HK-2 (cell line): ENCODE measurements at regions not wholly inside any gene's neighbourhood (a gene's known extent, or its start where the extent isn't known, plus 50 kb on each side); places are given as distances from the start of the nearest gene placed in this dataset.
"Not testable (repeated sequence)": the region's sequence is repeated elsewhere in the genome, so short reads cannot be mapped to it uniquely, and the experiment has no call there.

Experiments used
- DNase-seq: peaks from one replicate; pipeline ENCODE4 v3.0.0-alpha.2; 2018; ENCODE audit not compliant: unreplicated experiment

GRCh38 chr5:30498509-30498908 is 695.0 kb upstream of the CDH6 start:
- DNase-seq = not testable (repeated sequence)

GRCh38 chr5:30494113-30494512 is 699.4 kb upstream of the CDH6 start:
- DNase-seq = not testable (repeated sequence)

GRCh38 chr5:30479104-30479503 is 714.4 kb upstream of the CDH6 start:
- no peak for DNase-seq

- no peak for DNase-seq
Observed at GRCh38 chr5:30475429-30475828, 718.1 kb upstream of the CDH6 start.

- DNase-seq = no peak
Observed at GRCh38 chr5:30469691-30470090, 723.8 kb upstream of the CDH6 start.

- DNase-seq = no peak
Observed at GRCh38 chr5:30458681-30459080, 734.8 kb upstream of the CDH6 start.

GRCh38 chr5:30455484-30455883 is 738.0 kb upstream of the CDH6 start:
- DNase-seq = not testable (repeated sequence)

GRCh38 chr5:30453168-30453567 is 740.3 kb upstream of the CDH6 start:
- no peak for DNase-seq

GRCh38 chr5:30450153-30450552 is 743.3 kb upstream of the CDH6 start:
- no peak for DNase-seq

- no peak for DNase-seq
Observed at GRCh38 chr5:30447431-30447830, 746.1 kb upstream of the CDH6 start.

GRCh38 chr5:30446456-30446855 is 747.0 kb upstream of the CDH6 start:
- DNase-seq = no peak

- DNase-seq = no peak
Observed at GRCh38 chr5:30438785-30439184, 754.7 kb upstream of the CDH6 start.

- DNase-seq = no peak
Observed at GRCh38 chr5:30436691-30437090, 756.8 kb upstream of the CDH6 start.

- DNase-seq = not testable (repeated sequence)
Observed at GRCh38 chr5:30428866-30429407, 764.5 kb upstream of the CDH6 start.

- no peak for DNase-seq
Observed at GRCh38 chr5:30414078-30414477, 779.4 kb upstream of the CDH6 start.

GRCh38 chr5:30413540-30413939 is 779.9 kb upstream of the CDH6 start:
- no peak for DNase-seq

- DNase-seq = no peak
Observed at GRCh38 chr5:30405821-30406220, 787.7 kb upstream of the CDH6 start.

- peak; percentile 9 for DNase-seq
Observed at GRCh38 chr5:30401479-30402058, 791.9 kb upstream of the CDH6 start.

GRCh38 chr5:30398423-30398822 is 795.1 kb upstream of the CDH6 start:
- no peak for DNase-seq

GRCh38 chr5:30392897-30393296 is 800.6 kb upstream of the CDH6 start:
- no peak for DNase-seq

- DNase-seq = peak; percentile 13
Observed at GRCh38 chr5:30390095-30390494, 803.4 kb upstream of the CDH6 start.

- no peak for DNase-seq
Observed at GRCh38 chr5:30387974-30388632, 805.4 kb upstream of the CDH6 start.

- no peak for DNase-seq
Observed at GRCh38 chr5:30385754-30386153, 807.7 kb upstream of the CDH6 start.

- DNase-seq = no peak
Observed at GRCh38 chr5:30384171-30384570, 809.3 kb upstream of the CDH6 start.
